ENCODE measurements at regions not wholly inside any gene's neighbourhood (a gene's known extent, or its start where the extent isn't known, plus 50 kb on each side); places are given as distances from the start of the nearest gene placed in this dataset.
"Not testable (repeated sequence)": the region's sequence is repeated elsewhere in the genome, so short reads cannot be mapped to it uniquely, and the experiment has no call there.

DNA sequence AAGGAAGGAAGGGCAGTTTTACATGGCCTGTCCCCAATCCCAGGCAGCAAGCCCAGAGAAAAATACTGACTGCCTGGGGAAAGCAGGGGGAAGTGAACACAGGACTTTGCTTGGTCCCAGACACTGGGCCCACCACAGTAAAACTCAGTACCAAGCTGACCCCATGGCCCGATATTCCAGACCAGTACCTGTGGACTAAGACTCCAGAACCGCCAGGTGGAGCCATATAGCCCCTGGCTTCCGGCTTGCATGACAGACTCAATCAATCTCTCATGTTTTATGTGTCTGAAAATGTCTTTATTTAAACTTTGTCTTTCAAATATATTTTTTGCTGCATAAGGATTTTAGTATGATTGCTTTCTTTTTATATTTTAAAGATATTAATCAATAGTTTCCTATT, 767.9 kb upstream of the SLITRK6 start:
- no peak overlapping the region for H3K27ac ChIP-seq
- no peak overlapping the region for H3K4me3 ChIP-seq

DNA sequence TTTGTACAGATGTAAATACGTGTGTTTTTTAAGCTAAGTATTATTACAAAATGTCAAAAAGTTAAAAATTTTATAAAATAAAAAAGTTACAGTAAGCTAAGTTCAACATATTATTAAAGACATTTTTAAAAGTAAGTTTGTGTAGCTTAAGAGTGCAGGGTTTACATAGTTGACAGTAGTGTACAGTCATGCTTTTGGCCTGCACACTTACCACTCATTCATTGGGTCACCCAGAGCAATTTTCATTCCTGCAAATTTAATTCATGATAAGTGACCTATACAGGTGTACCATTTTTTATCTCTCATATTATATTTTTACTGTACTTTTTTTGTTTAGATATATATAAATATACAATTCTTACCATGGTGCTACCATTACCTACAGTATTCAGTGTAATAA, 769.9 kb upstream of the SLITRK6 start:
- H3K4me3 ChIP-seq, result no peak overlapping the region
- no peak overlapping the region for H3K27ac ChIP-seq

DNA sequence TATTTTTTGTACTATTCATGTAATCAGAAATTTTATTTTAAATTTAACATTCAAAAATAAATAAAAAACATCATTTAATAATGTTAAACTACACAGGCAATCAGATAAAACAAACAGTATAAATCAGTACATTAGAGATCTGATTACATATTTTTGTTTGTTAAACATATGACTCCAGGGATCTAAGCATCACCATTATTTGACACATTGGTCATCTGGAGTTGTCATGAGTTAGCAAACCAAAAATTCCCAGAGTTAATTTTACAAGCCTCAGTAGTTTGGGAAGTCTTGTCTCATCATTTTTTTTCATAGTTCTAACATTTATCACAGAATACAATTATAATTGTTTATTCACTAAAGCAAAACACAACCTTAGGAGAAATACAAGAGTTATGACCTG, 770.8 kb upstream of the SLITRK6 start:
- H3K27ac ChIP-seq, result no peak overlapping the region
- no peak overlapping the region for H3K4me3 ChIP-seq

DNA sequence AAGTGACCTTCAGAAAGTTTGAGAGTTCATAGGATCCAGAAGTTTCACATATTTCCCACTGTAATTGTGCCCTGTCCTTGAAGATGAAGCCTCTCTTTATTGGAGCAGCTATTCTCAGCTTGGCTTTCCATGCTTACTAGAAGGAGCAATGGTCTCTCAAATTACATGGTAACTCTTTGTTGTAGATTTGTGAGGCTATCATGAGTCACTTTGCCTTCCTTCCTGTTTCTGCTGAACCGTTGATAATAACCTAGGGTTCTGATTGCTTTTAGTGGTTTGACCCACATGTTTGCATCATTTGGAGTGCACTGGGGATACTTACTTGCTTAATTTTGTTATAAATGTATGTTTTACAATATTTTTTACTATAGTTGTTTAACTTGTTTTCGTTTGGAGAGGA, 772.9 kb upstream of the SLITRK6 start:
- Histone ChIP-seq H3K27ac (no peak overlapping the region), H3K4me3 (no peak overlapping the region)

GRCh38 chr13:86579662-86580061, 780.4 kb upstream of the SLITRK6 start:
- no peak overlapping the region for H3K4me3 ChIP-seq

DNA sequence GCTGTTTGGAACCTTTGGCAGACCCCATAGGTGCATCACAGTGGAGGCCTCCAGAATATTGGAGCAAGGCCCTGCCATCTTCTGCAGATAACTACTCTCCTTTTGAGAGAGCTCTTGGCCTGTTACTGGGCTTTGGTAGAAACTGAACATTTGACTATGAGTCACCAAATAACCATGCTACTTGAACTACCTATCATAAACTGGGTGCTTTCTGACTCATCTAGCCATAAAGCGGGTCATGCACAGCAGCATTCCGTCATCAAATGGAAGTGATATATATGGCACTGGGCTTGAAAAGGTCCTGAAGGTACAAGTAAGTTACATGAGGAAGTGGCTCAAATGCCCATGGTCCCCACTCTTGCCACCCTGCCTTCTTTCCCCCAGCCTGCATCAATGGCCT, 782.5 kb upstream of the SLITRK6 start:
- no peak overlapping the region for H3K4me3 ChIP-seq
- no peak overlapping the region for H3K27ac ChIP-seq

More at GRCh38 chr13:86579662-86580061, 780.4 kb upstream of the SLITRK6 start:
- H3K27ac ChIP-seq, result no peak overlapping the region

DNA sequence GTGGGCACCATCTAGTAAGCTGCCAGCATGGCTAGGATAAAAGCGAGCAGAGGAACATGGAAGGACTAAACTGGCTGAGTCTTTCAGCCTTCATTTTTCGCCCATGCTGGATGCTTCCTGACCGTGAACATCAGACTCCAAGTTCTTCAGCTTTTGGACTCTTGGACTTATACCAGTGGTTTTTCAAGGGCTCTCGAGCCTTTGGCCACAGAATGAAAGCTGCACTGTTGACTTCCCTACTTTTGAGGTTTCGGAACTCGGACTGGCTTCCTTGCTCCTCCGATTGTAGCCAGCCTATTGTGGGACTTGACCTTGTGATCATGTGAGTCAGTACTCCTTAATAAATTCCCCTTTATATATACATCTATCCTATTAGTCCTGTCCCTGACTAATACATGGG, 785.1 kb upstream of the SLITRK6 start:
- Histone ChIP-seq H3K4me3 (no peak overlapping the region), H3K27ac (no peak overlapping the region)

DNA sequence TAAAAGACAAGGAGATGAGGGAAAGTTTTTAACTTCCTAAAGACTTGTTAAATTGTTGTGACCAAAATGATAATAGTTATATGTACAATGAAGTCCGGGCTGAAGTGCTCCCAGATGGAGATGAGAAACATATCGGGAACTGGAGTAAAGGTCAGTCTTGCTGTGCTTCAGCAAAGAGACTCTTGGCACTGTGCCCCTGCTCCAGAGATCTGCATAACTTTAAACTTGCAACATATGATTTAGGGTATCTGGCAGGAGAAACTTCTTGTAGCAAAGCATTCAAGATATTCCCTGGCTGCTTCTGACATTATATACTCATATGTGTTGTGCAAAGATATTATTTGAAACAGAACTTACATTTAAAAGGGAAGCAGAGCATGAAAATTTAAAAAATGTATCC, 786.6 kb upstream of the SLITRK6 start:
- Histone ChIP-seq H3K4me3 (no peak overlapping the region), H3K27ac (no peak overlapping the region)

- Histone ChIP-seq H3K4me3 (no peak overlapping the region), H3K27ac (no peak overlapping the region)
These were observed 792.6 kb upstream of the SLITRK6 start for GRCh38 chr13:86591862-86592261.

- H3K27ac ChIP-seq, result no peak overlapping the region
- no peak overlapping the region for H3K4me3 ChIP-seq
These were observed 802.1 kb upstream of the SLITRK6 start for GRCh38 chr13:86601351-86601750.

- Histone ChIP-seq H3K27ac (no peak overlapping the region), H3K4me3 (no peak overlapping the region)
These were observed 807.0 kb upstream of the SLITRK6 start for GRCh38 chr13:86606264-86606663.

- Histone ChIP-seq H3K27ac (no peak overlapping the region), H3K4me3 (no peak overlapping the region)
These were observed 809.5 kb upstream of the SLITRK6 start for GRCh38 chr13:86608701-86609100.

- no peak overlapping the region for H3K27ac ChIP-seq
- no peak overlapping the region for H3K4me3 ChIP-seq
These were observed 834.1 kb upstream of the SLITRK6 start for GRCh38 chr13:86633346-86633745.

- H3K27ac ChIP-seq, H3K4me3 ChIP-seq: not testable (repeated sequence)
These were observed 852.0 kb upstream of the SLITRK6 start for GRCh38 chr13:86651171-86651570.

- Histone ChIP-seq H3K27ac (no peak overlapping the region), H3K4me3 (no peak overlapping the region)
These were observed 853.8 kb upstream of the SLITRK6 start for GRCh38 chr13:86653009-86653408.

DNA sequence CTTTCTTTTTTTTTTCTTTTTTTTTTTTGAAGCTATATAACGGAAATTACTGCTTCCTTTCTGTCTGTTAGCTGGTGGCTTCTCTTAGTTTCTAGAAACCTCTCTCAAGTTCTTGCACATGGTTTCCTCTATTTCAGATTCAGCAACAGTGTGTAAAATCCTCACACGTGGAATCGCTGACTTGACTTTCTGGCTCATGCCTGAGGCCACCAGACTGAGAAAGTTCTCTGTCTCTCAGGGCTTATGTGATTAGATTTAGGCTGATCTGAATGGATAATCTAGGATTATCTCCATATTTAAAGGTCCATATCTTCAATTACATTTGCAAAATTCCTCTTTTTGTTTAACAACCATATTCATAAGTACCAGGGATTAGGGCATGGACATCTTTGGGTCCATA, 856.3 kb upstream of the SLITRK6 start:
- Histone ChIP-seq H3K4me3 (no peak overlapping the region), H3K27ac (no peak overlapping the region)

GRCh38 chr13:86660090-86660489, 860.9 kb upstream of the SLITRK6 start:
- Histone ChIP-seq H3K27ac (no peak overlapping the region), H3K4me3 (no peak overlapping the region)

DNA sequence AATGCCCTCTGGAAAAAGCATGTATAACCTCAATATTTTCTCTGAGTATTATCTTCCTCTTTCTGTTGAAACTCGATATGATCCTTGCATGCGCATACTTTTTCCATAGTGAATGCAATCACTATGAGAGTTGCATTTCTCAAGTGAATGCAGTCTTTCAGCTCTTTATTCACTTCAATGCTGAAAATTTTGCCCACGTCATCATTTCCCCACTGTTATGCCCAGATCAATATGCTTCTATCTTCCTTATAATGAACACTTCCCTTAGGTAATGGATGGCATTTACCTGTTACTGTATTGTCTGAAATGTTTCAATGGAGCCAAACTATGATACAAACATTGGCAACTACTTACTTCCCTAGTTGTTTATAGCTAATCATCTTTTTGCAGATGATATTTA, 866.6 kb upstream of the SLITRK6 start:
- no peak overlapping the region for H3K4me3 ChIP-seq
- H3K27ac ChIP-seq, result no peak overlapping the region

DNA sequence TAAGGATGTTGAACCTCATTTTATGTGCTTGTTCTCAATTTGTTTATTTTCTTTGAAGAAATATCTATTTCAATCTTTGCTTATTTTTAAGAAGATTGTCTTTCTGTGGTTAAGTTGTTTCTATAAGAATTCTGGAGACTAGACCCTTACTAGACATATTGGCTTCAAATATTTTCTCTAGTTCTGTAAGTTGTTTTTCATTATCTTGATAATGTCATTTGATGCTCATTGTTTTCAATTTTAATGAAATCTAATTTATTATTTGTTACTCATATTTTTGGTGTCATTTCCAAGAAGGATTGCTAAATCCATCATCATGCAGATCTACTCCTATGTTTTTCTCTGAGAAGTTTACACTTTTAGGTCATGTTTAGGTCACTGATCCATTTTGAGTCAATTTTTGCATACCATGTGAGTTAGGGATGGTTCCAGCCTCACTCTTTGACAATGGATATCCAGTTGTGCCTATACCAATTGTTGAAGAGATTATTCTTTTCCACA, 874.8 kb upstream of the SLITRK6 start:
- Histone ChIP-seq H3K4me3 (no peak overlapping the region), H3K27ac (no peak overlapping the region)

DNA sequence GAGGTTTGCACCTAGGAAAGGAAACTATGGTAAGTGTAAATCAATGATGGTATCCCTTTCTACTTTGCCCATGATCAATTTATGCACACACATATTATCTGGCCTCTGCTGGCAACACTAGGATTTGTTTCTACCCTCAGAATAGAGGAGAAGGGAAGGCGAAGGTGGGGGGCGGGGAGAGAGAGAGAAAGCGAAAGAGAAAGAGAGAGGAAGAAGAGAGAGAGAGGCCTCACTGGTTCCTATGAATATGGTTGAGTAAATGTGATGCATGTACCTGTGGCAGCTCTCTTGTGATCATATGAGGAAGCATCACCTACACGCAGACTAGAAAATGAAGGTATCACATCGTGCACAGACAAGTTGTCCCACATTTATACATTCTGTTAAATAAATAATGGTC, 882.0 kb upstream of the SLITRK6 start:
- H3K4me3 ChIP-seq, result no peak overlapping the region

GRCh38 chr13:86684402-86684801, 885.2 kb upstream of the SLITRK6 start:
- no peak overlapping the region for H3K27ac ChIP-seq
- H3K4me3 ChIP-seq, result no peak overlapping the region

More for the DNA sequence above, 882.0 kb upstream of the SLITRK6 start:
- H3K27ac ChIP-seq, result no peak overlapping the region

DNA sequence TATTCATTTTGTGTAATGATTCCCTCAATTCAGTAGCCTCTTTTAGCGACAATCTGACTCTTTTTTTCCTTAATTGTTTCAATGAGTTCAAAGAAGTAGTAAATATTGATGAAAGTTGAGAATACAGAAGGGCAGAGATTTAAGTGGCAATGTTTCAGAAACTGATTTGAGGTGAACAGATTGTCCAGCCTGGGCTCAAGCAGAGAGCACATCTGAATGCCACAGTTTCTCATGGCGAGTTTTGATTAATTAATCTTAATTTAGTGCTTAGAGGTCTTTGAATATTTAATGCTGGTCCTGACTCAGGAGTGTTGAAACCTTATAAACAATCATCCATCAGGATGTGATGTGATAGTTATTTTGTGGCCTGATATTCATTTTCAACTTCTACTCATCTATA, 890.7 kb upstream of the SLITRK6 start:
- H3K4me3 ChIP-seq, result no peak overlapping the region
- H3K27ac ChIP-seq, result no peak overlapping the region

GRCh38 chr13:86692291-86692690, 893.1 kb upstream of the SLITRK6 start:
- no peak overlapping the region for H3K4me3 ChIP-seq

More at GRCh38 chr13:86692291-86692690, 893.1 kb upstream of the SLITRK6 start:
- no peak overlapping the region for H3K27ac ChIP-seq
